IMR-90 (cell line): ENCODE measurements at regions not wholly inside any gene's neighbourhood (a gene's known extent, or its start where the extent isn't known, plus 50 kb on each side); places are given as distances from the start of the nearest gene placed in this dataset.

Source experiments
- ATAC-seq: fragments of 200-7000 bp; cut with Tn5 transposase; 2 replicates; pipeline ENCODE4 v1.9.1; 2020; ENCODE audit warnings: low read depth, mild to moderate bottlenecking, moderate library complexity
- BruUV-seq: library from RNA; stranded (reverse); fragments of 400-500 nt; replicated peaks from 2 replicates; lab custom pipeline; 2021; lab: Mats Ljungman, UMichigan
- CTCF ChIA-PET: fragments of 300-600 bp; formaldehyde crosslinking; extraction: SDS; loops from one replicate; lab custom pipeline; 2021; ENCODE audit warnings: antibody characterized with exemption; lab: Yijun Ruan, JAX
- POLR2A ChIA-PET: fragments of 300-600 bp; sonication (Branson Sonifier 250); formaldehyde crosslinking; loops from one replicate; lab custom pipeline; 2022; ENCODE audit warnings: antibody characterized with exemption; ENCODE audit not compliant: unreplicated experiment; lab: Charles Lee
- DNase-seq: peaks from one replicate; pipeline ENCODE4 v3.0.0; 2013
- H2AFZ ChIP-seq: replicated peaks from 2 replicates; pipeline ENCODE3; 2013; ENCODE audit warnings: low read length, mild to moderate bottlenecking; ENCODE audit not compliant: poor library complexity
- H2AK5ac ChIP-seq: 2 replicates; pipeline ENCODE4 v1.6.1; 2013; ENCODE audit warnings: low read depth, low read length, inconsistent platforms
- H2AK9ac ChIP-seq: replicated peaks from 2 replicates; pipeline ENCODE3; 2013; ENCODE audit warnings: mild to moderate bottlenecking, low read depth, low read length, moderate library complexity; ENCODE audit not compliant: poor library complexity
- H2BK120ac ChIP-seq: 2 replicates; pipeline ENCODE4 v1.6.1; 2013; ENCODE audit warnings: low read depth, low read length, inconsistent platforms
- H2BK15ac ChIP-seq: 3 replicates; pipeline ENCODE4 v1.6.1; 2013; ENCODE audit warnings: low read depth, low read length, inconsistent platforms
- H2BK20ac ChIP-seq: 2 replicates; pipeline ENCODE4 v1.6.1; 2013; ENCODE audit warnings: low read depth, mild to moderate bottlenecking, inconsistent platforms, low read length, moderate library complexity
- H2BK5ac ChIP-seq: 2 replicates; pipeline ENCODE4 v1.6.1; 2013; ENCODE audit warnings: mild to moderate bottlenecking, low read depth, low read length, inconsistent platforms; ENCODE audit not compliant: poor library complexity, severe bottlenecking
- H3K14ac ChIP-seq: replicated peaks from 2 replicates; pipeline ENCODE4 v1.6.1; 2013; ENCODE audit warnings: low read depth, low read length, inconsistent platforms
- H3K18ac ChIP-seq: 2 replicates; pipeline ENCODE4 v1.6.1; 2013; ENCODE audit warnings: low read depth, low read length, control low read depth
- H3K23ac ChIP-seq: 2 replicates; pipeline ENCODE4 v1.6.1; 2013; ENCODE audit warnings: low read depth, low read length, inconsistent platforms
- H3K27ac ChIP-seq: 2 replicates; pipeline ENCODE4 v1.5.1; 2013; ENCODE audit warnings: mild to moderate bottlenecking, control low read depth, low read length; ENCODE audit not compliant: insufficient read depth
- H3K27me3 ChIP-seq: 2 replicates; pipeline ENCODE4 v1.6.1; 2013; ENCODE audit warnings: low read length; ENCODE audit not compliant: control insufficient read depth, insufficient read depth
- H3K36me3 ChIP-seq: 2 replicates; pipeline ENCODE4 v1.6.1; 2013; ENCODE audit warnings: low read length, mixed read lengths; ENCODE audit not compliant: control insufficient read depth, insufficient read depth
- H3K4ac ChIP-seq: 2 replicates; pipeline ENCODE4 v1.6.1; 2013; ENCODE audit warnings: low read depth, low read length, inconsistent platforms
- H3K4me1 ChIP-seq: 2 replicates; pipeline ENCODE4 v1.6.1; 2013; ENCODE audit warnings: low read length, mixed read lengths; ENCODE audit not compliant: control insufficient read depth, insufficient read depth
- H3K4me2 ChIP-seq: 2 replicates; pipeline ENCODE4 v1.6.1; 2013; ENCODE audit warnings: low read depth, mild to moderate bottlenecking, control low read depth, low read length, moderate library complexity
- H3K4me3 ChIP-seq: 2 replicates; pipeline ENCODE4 v1.5.1; 2013; ENCODE audit warnings: low read depth, mild to moderate bottlenecking, control low read depth, low read length, moderate library complexity; ENCODE audit not compliant: insufficient read depth
- H3K56ac ChIP-seq: 2 replicates; pipeline ENCODE4 v1.6.1; 2013; ENCODE audit warnings: low read length, inconsistent platforms; ENCODE audit not compliant: insufficient read depth; ENCODE audit errors: extremely low read depth
- H3K79me1 ChIP-seq, 2 experiments: 2 replicates each; pipeline ENCODE4 v1.6.1; 2013; ENCODE audit warnings: low read length in 2 of 2, inconsistent platforms in 1 of 2, low read depth in 1 of 2
- H3K9ac ChIP-seq: 2 replicates; pipeline ENCODE4 v1.6.1; 2013; ENCODE audit warnings: low read depth, low read length, control low read depth
- H3K9me1 ChIP-seq: 2 replicates; pipeline ENCODE4 v1.6.1; 2013; ENCODE audit warnings: low read length, inconsistent platforms; ENCODE audit not compliant: insufficient read depth
- H3K9me3 ChIP-seq: 2 replicates; pipeline ENCODE4 v1.6.1; 2013; ENCODE audit warnings: low read length; ENCODE audit not compliant: control insufficient read depth, insufficient read depth
- H4K20me1 ChIP-seq: 2 replicates; pipeline ENCODE4 v1.6.1; 2013; ENCODE audit warnings: low read length, inconsistent platforms; ENCODE audit not compliant: insufficient read depth
- H4K5ac ChIP-seq: 2 replicates; pipeline ENCODE4 v1.6.1; 2013; ENCODE audit warnings: mild to moderate bottlenecking, low read depth, low read length, control low read depth
- H4K8ac ChIP-seq, 2 experiments: 2 replicates each; pipeline ENCODE4 v1.6.1; 2013; ENCODE audit warnings: low read depth in 2 of 2, low read length in 2 of 2, control low read depth in 1 of 2, inconsistent platforms in 1 of 2
- H4K91ac ChIP-seq: 2 replicates; pipeline ENCODE4 v1.6.1; 2013; ENCODE audit warnings: low read depth, low read length, inconsistent platforms; ENCODE audit not compliant: insufficient read depth
- CHD1 ChIP-seq: IDR thresholded peaks from 2 replicates; pipeline ENCODE4 v1.6.1; 2012; ENCODE audit warnings: low read depth, low read length, improper control_type of control experiment
- CTCF ChIP-seq: conservative IDR thresholded peaks from 2 replicates; pipeline ENCODE4 v1.5.1; 2012; ENCODE audit warnings: mild to moderate bottlenecking, low read depth, low read length, improper control_type of control experiment
- POLR2A ChIP-seq: IDR thresholded peaks from 2 replicates; pipeline ENCODE4 v1.6.1; 2012; ENCODE audit warnings: mild to moderate bottlenecking, low read depth, low read length
- USF2 ChIP-seq: fragments of 150-350 bp; IDR thresholded peaks from 2 replicates; pipeline ENCODE4 v1.6.1; 2017; ENCODE audit warnings: mild to moderate bottlenecking, antibody characterized with exemption, low read length, low read depth
- WGBS, 2 experiments: methylation state at CpG; one replicate each; pipeline versions ENCODE4 v1.1.5 to v1.1.7; 2013; ENCODE audit warnings: missing lambda C conversion rate in 2 of 2; ENCODE audit not compliant: insufficient read length in 1 of 2; ENCODE audit errors: extremely low coverage in 2 of 2; 5-methylcytosine and 5-hydroxymethylcytosine counted together
- dilution Hi-C: fragments of 300-500 bp; cut with HindIII; formaldehyde crosslinking; loops from one replicate; pipeline ENCODE4 v1.14.3; 2018; ENCODE audit warnings: low sequenced_read_pairs; ENCODE audit not compliant: unreplicated experiment
- in situ Hi-C: fragments of 300-500 bp; cut with MboI; formaldehyde crosslinking; loops from 3 replicates; pipeline ENCODE4 v1.14.3; 2019; ENCODE audit warnings: low sequenced_read_pairs, inconsistent platforms, mixed read lengths
- intact Hi-C: fragments of 100-400 bp; cut with micrococcal nuclease; formaldehyde crosslinking; loops from 2 replicates; pipeline ENCODE4 v1.10.0; 2022

- H3K4me1 ChIP-seq: peaks cover 13% of the 10 kb centered on the region
- no TSS peak for BruUV-seq
- no peak overlapping the region for H3K4me2 ChIP-seq
- H2AFZ ChIP-seq: no peak overlapping the region
- H3K79me1 ChIP-seq: no peaks in the 10 kb centered on the region
- no peaks in the 10 kb centered on the region; the same call in 1 of the 2 replicates for H3K9me1 ChIP-seq
- no peak for ATAC-seq
- TF ChIP-seq CTCF: no peak
- TF ChIP-seq POLR2A: no peak
- no peak for TF ChIP-seq USF2
- TF ChIP-seq CHD1: no peak
- H3K56ac ChIP-seq: no peak overlapping the region
- H3K27me3 ChIP-seq: peaks cover 37% of the 10 kb centered on the region
- no peaks in the 10 kb centered on the region for H3K36me3 ChIP-seq
- no peak overlapping the region for H3K18ac ChIP-seq
- H2AK5ac ChIP-seq: no peak overlapping the region
- H4K91ac ChIP-seq: no peak overlapping the region
- in situ Hi-C loops: no loop called here
- no peak overlapping the region for H3K14ac ChIP-seq
- intact Hi-C loops: no loop called here
- ChIA-PET POLR2A (no interaction called here), CTCF (interaction anchor here (1.5 kb wide), 1 partner anchor 159 kb away, joined by 4 read pairs; no protein-coding TSS in a partner anchor)
- H3K4me3 ChIP-seq: no peak overlapping the region
- H3K4ac ChIP-seq: no peak overlapping the region
- peaks cover 3% of the 10 kb centered on the region for H4K20me1 ChIP-seq
- no peak overlapping the region for H3K23ac ChIP-seq
- H3K27ac ChIP-seq: no peak overlapping the region
- WGBS, 2 experiments: no CpG with 5 or more reads among the region's 6 CpGs
- H4K5ac ChIP-seq: no peak overlapping the region
- H4K8ac ChIP-seq: no peak overlapping the region
- no peak overlapping the region for H2BK15ac ChIP-seq
- H2BK120ac ChIP-seq: no peak overlapping the region
- H2AK9ac ChIP-seq: no peak overlapping the region
- no peak for DNase-seq
- no peak overlapping the region for H2BK5ac ChIP-seq
- dilution Hi-C loops: no loop called here
- H2BK20ac ChIP-seq: no peak overlapping the region
- no peaks in the 10 kb centered on the region for H3K9me3 ChIP-seq
- no peak overlapping the region for H3K9ac ChIP-seq
These were observed 50.8 kb upstream of the PRDM11 start for GRCh38 chr11:45095691-45096010.
